NT2/D1 (cell line): ENCODE measurements at regions not wholly inside any gene's neighbourhood (a gene's known extent, or its start where the extent isn't known, plus 50 kb on each side); places are given as distances from the start of the nearest gene placed in this dataset.

Experiments
- SUZ12 ChIP-seq: IDR thresholded peaks from 2 replicates; pipeline ENCODE4 v1.6.1; 2011; ENCODE audit not compliant: insufficient read length, insufficient read depth; ENCODE audit errors: extremely low read depth
- YY1 ChIP-seq: IDR thresholded peaks from 2 replicates; pipeline ENCODE4 v1.6.1; 2011; ENCODE audit not compliant: insufficient read length, insufficient read depth

- TF ChIP-seq YY1 (no peak), SUZ12 (no peak)
Observed at GRCh38 chr4:19425146-19425545, 826.6 kb upstream of the SLIT2 start.
